HepG2 (cell line): ENCODE measurements at regions not wholly inside any gene's neighbourhood (a gene's known extent, or its start where the extent isn't known, plus 50 kb on each side); places are given as distances from the start of the nearest gene placed in this dataset.

ENCODE experiments used
- CHCHD3 ChIP-seq: sonication (generic); formaldehyde crosslinking; IDR thresholded peaks from 2 replicates; pipeline ENCODE4 v1.8.0; 2022; ENCODE audit warnings: mild to moderate bottlenecking, missing genetic modification reagents, moderate library complexity
- CREBL2 ChIP-seq: sonication (generic); formaldehyde crosslinking; IDR thresholded peaks from 2 replicates; pipeline ENCODE4 v1.8.1; 2023; ENCODE audit warnings: missing genetic modification reagents, mild to moderate bottlenecking, borderline replicate concordance
- CREM ChIP-seq, 2 experiments: sonication (generic) in 1 of 2; formaldehyde crosslinking in 1 of 2; IDR thresholded peaks; 2 replicates each; pipeline versions ENCODE4 v1.4.0 to v1.6.1; 2016 to 2020; ENCODE audit warnings: antibody characterized with exemption in 1 of 2, mild to moderate bottlenecking in 1 of 2, missing genetic modification reagents in 1 of 2
- GABPA ChIP-seq, 2 experiments: IDR thresholded peaks; 2 replicates each; pipeline ENCODE4 v1.6.1; 2011 to 2016; ENCODE audit warnings: low read depth in 2 of 2, low read length in 1 of 2, missing biosample characterization in 1 of 2, missing genetic modification characterization in 1 of 2
- GLI4 ChIP-seq: sonication (generic); formaldehyde crosslinking; IDR thresholded peaks from 2 replicates; pipeline ENCODE4 v1.5.1; 2020; ENCODE audit warnings: missing genetic modification reagents, mild to moderate bottlenecking, moderate library complexity, borderline replicate concordance
- HMGXB3 ChIP-seq: sonication (generic); formaldehyde crosslinking; IDR thresholded peaks from 2 replicates; pipeline ENCODE4 v1.4.0; 2020; ENCODE audit warnings: missing genetic modification reagents, borderline replicate concordance
- HOXA7 ChIP-seq: sonication (generic); formaldehyde crosslinking; IDR thresholded peaks from 2 replicates; pipeline ENCODE4 v1.8.1; 2022; ENCODE audit warnings: mild to moderate bottlenecking, missing genetic modification reagents, moderate library complexity
- IRF1 ChIP-seq: sonication (generic); formaldehyde crosslinking; IDR thresholded peaks from 2 replicates; pipeline ENCODE4 v1.4.0; 2020; ENCODE audit warnings: low read depth, mild to moderate bottlenecking, missing genetic modification reagents
- KDM5A ChIP-seq: fragments of 200-600 bp; sonication (generic); IDR thresholded peaks from 2 replicates; pipeline ENCODE4 v1.7.0; 2018; ENCODE audit warnings: antibody characterized with exemption, mild to moderate bottlenecking, low read length, borderline replicate concordance
- MTA1 ChIP-seq: sonication (generic); formaldehyde crosslinking; IDR thresholded peaks from 2 replicates; pipeline ENCODE4 v1.4.0; 2020; ENCODE audit warnings: missing genetic modification reagents, mild to moderate bottlenecking, borderline replicate concordance
- PAF1 ChIP-seq: IDR thresholded peaks from 2 replicates; pipeline ENCODE4 v1.6.1; 2016; ENCODE audit warnings: missing genetic modification reagents, missing compliant biosample characterization
- POLR2G ChIP-seq: fragments of 200-400 bp; formaldehyde crosslinking; IDR thresholded peaks from 2 replicates; pipeline ENCODE4 v1.6.1; 2018; ENCODE audit warnings: mild to moderate bottlenecking, low read depth, low read length, moderate library complexity
- RAD21 ChIP-seq: fragments of 450-650 bp; formaldehyde crosslinking; IDR thresholded peaks from 2 replicates; pipeline ENCODE4 v1.5.0; 2020; ENCODE audit warnings: mild to moderate bottlenecking
- SETDB1 ChIP-seq: sonication (generic); formaldehyde crosslinking; IDR thresholded peaks from 2 replicates; pipeline ENCODE4 v1.5.1; 2020; ENCODE audit warnings: missing genetic modification reagents, mild to moderate bottlenecking, borderline replicate concordance
- TARDBP ChIP-seq: sonication (generic); formaldehyde crosslinking; IDR thresholded peaks from 2 replicates; pipeline ENCODE4 v1.8.0; 2022; ENCODE audit warnings: mild to moderate bottlenecking, missing genetic modification reagents
- ZSCAN9 ChIP-seq: IDR thresholded peaks from 2 replicates; pipeline ENCODE4 v1.6.1; 2016; ENCODE audit warnings: borderline replicate concordance
- TF ChIP-seq, protein P1 (sequence below): sonication (generic); formaldehyde crosslinking; IDR thresholded peaks from 2 replicates; pipeline ENCODE4 v1.4.0; 2020; ENCODE audit warnings: mild to moderate bottlenecking, missing genetic modification reagents
- TF ChIP-seq, protein P2 (sequence below): sonication (generic); formaldehyde crosslinking; IDR thresholded peaks from 2 replicates; pipeline ENCODE4 v1.4.0; 2020; ENCODE audit warnings: mild to moderate bottlenecking, low read depth, missing genetic modification reagents

DNA sequence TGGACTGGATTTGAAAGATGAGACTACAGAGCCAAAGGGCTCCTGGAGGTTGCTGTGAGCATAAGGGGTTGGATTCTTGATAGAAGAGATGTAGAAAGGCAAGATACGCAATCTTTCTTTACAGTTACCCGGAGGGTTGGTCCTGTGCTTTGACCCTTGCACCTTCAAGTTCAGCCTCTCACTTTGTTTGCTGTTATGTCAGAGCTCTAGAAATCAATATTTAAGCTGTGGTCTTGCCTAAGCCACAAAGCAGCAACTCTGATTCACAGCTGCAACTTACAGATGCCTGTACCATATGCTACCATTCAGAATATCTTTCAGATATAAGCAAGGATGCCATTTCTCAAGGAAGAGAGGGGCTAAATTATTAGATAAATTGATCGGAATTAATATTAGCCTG is 943.1 kb upstream of the LRRTM1 start (continued):
- TF ChIP-seq HMGXB3 (CRISPR knock-in tag) (no peak), POLR2G (no peak), CREBL2 (no peak), GLI4 (CRISPR knock-in tag) (no peak), MTA1 (CRISPR knock-in tag) (no peak), TARDBP (peak; percentile 39; the same call in 1 of the 2 replicates), PAF1 (CRISPR knock-in tag) (no peak), KDM5A (no peak), RAD21 (CRISPR knock-in tag) (no peak), ZSCAN9 (no peak), GABPA (IDR thresholded peaks at IDR 0.05; ENCODE audit: low read depth, low read length) (no peak), GABPA (CRISPR knock-in tag; IDR thresholded peaks at IDR 0.05; ENCODE audit: low read depth) (0 out of 2 replicates have a peak, but pooled peaks have one; percentile 25), IRF1 (no peak), CHCHD3 (CRISPR knock-in tag) (no peak), HOXA7 (CRISPR knock-in tag) (no peak), SETDB1 (no peak), CREM (IDR thresholded peaks at IDR 0.05) (peak; percentile 24; the same call in 1 of the 2 replicates), CREM (CRISPR knock-in tag; IDR thresholded peaks at IDR 0.05) (no peak)
- TF ChIP-seq, protein P1, sequence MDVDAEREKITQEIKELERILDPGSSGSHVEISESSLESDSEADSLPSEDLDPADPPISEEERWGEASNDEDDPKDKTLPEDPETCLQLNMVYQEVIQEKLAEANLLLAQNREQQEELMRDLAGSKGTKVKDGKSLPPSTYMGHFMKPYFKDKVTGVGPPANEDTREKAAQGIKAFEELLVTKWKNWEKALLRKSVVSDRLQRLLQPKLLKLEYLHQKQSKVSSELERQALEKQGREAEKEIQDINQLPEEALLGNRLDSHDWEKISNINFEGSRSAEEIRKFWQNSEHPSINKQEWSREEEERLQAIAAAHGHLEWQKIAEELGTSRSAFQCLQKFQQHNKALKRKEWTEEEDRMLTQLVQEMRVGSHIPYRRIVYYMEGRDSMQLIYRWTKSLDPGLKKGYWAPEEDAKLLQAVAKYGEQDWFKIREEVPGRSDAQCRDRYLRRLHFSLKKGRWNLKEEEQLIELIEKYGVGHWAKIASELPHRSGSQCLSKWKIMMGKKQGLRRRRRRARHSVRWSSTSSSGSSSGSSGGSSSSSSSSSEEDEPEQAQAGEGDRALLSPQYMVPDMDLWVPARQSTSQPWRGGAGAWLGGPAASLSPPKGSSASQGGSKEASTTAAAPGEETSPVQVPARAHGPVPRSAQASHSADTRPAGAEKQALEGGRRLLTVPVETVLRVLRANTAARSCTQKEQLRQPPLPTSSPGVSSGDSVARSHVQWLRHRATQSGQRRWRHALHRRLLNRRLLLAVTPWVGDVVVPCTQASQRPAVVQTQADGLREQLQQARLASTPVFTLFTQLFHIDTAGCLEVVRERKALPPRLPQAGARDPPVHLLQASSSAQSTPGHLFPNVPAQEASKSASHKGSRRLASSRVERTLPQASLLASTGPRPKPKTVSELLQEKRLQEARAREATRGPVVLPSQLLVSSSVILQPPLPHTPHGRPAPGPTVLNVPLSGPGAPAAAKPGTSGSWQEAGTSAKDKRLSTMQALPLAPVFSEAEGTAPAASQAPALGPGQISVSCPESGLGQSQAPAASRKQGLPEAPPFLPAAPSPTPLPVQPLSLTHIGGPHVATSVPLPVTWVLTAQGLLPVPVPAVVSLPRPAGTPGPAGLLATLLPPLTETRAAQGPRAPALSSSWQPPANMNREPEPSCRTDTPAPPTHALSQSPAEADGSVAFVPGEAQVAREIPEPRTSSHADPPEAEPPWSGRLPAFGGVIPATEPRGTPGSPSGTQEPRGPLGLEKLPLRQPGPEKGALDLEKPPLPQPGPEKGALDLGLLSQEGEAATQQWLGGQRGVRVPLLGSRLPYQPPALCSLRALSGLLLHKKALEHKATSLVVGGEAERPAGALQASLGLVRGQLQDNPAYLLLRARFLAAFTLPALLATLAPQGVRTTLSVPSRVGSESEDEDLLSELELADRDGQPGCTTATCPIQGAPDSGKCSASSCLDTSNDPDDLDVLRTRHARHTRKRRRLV (CRISPR knock-in tag) = no peak
- TF ChIP-seq, protein P2, sequence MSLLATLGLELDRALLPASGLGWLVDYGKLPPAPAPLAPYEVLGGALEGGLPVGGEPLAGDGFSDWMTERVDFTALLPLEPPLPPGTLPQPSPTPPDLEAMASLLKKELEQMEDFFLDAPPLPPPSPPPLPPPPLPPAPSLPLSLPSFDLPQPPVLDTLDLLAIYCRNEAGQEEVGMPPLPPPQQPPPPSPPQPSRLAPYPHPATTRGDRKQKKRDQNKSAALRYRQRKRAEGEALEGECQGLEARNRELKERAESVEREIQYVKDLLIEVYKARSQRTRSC = no peak
